Mucosa of descending colon (tissue), 3 donors: ENCODE measurements at regions not wholly inside any gene's neighbourhood (a gene's known extent, or its start where the extent isn't known, plus 50 kb on each side); places are given as distances from the start of the nearest gene placed in this dataset.
"Not testable (repeated sequence)": the region's sequence is repeated elsewhere in the genome, so short reads cannot be mapped to it uniquely, and the experiment has no call there.

Source experiments
- ATAC-seq: fragments of 200-7000 bp; cut with Tn5 transposase; one replicate; pipeline ENCODE4 v1.9.1; 2020; ENCODE audit warnings: mild to moderate bottlenecking, moderate library complexity
- DNase-seq, 3 donors: peaks; one replicate each; pipeline ENCODE4 v3.0.0-alpha.2; 2020
- H3K36me3 ChIP-seq: fragments of 200-600 bp; one replicate; pipeline ENCODE4 v1.8.0; 2021; ENCODE audit warnings: low read depth, mild to moderate bottlenecking
- H3K4me1 ChIP-seq: fragments of 200-600 bp; one replicate; pipeline ENCODE4 v1.8.0; 2021; ENCODE audit warnings: low read depth, mild to moderate bottlenecking
- H3K4me3 ChIP-seq: fragments of 200-600 bp; one replicate; pipeline ENCODE4 v1.8.0; 2021; ENCODE audit warnings: mild to moderate bottlenecking
- H3K9me3 ChIP-seq: fragments of 200-600 bp; one replicate; pipeline ENCODE4 v1.8.0; 2021; ENCODE audit warnings: mild to moderate bottlenecking
- intact Hi-C, 2 donors: fragments of 100-400 bp; cut with DNase I in 1 of 2; cut with micrococcal nuclease in 1 of 2; formaldehyde crosslinking; loops; one replicate each; pipeline versions ENCODE4 v1.11.0 to v1.11.1; 2022; cut with DNase I, micrococcal nuclease
- TF ChIP-seq, protein P1 (sequence below): fragments of 200-600 bp; IDR thresholded peaks from one replicate; pipeline ENCODE4 v1.8.0; 2022; ENCODE audit warnings: antibody characterized with exemption, mild to moderate bottlenecking
- donor health status: DM: no; HTN: no; CAD: no; lungs with moderate emphysema.
- donor health status: DM: no; HTN: no; CAD: no.
- donor health status: DM: no; HTN: yes; CAD: no.

DNA sequence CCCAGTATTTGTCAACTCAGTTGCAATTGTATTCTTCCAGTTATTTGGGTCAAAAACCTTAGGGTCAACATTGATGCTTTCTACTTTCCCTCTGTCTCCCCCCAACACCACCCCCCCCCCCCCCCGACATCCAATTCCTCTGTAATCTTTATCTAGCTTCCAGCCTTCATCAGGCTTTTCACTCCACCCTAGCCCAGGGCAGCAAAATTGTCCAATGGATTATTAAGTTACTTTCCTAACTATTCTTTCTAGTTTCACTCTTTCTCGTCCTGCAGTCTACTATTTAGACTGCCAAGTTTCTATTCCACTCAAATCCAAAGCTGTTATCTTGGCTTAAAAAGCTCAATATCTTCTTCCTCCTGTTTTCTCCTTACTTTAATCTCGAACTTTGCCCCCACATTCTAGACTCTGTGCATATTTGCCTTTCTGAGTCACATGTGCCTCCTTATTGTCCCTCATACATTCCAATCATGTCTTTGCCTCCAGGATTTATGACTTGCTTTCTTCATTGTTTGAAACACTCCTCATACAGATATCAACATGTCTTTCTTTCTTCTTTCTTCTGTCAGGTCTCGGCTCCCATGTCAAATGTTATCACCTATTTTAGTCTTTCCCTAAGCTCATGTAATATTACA is 196.6 kb upstream of the TMEM196 start:
- Histone ChIP-seq H3K4me1 (no peaks in the 10 kb centered on the region), H3K4me3 (no peak overlapping the region), H3K36me3 (no peaks in the 10 kb centered on the region), H3K9me3 (no peaks in the 10 kb centered on the region)
- DNase-seq, result peak in 1 of 3 donors; percentile 31
- TF ChIP-seq, protein P1, sequence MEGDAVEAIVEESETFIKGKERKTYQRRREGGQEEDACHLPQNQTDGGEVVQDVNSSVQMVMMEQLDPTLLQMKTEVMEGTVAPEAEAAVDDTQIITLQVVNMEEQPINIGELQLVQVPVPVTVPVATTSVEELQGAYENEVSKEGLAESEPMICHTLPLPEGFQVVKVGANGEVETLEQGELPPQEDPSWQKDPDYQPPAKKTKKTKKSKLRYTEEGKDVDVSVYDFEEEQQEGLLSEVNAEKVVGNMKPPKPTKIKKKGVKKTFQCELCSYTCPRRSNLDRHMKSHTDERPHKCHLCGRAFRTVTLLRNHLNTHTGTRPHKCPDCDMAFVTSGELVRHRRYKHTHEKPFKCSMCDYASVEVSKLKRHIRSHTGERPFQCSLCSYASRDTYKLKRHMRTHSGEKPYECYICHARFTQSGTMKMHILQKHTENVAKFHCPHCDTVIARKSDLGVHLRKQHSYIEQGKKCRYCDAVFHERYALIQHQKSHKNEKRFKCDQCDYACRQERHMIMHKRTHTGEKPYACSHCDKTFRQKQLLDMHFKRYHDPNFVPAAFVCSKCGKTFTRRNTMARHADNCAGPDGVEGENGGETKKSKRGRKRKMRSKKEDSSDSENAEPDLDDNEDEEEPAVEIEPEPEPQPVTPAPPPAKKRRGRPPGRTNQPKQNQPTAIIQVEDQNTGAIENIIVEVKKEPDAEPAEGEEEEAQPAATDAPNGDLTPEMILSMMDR, result no peak
- peak; percentile 94 for ATAC-seq
- intact Hi-C loops, result no loop called here

DNA sequence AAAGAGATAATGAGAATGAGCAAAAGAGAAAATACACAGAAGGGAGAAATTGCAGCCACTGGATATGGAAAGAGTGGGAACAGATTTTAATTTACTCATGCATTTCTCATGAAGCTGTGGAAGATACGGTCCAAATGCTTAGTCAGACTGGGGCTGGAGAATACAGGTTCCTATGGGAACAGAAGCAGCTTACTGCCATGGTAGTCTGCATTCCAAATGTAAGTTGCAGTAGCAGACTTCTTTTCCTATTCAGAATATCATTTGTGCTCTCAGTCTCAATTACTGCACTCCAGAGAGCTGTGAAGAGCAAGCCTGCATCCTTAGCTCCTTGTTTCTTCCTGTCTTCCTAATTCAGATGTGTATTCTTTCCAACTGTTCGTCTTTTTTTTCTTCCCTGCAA is 190.8 kb upstream of the TMEM196 start:
- ATAC-seq (no peak), DNase-seq (no peak)
- no peak overlapping the region for H3K4me3 ChIP-seq
- H3K4me1 ChIP-seq, result no peaks in the 10 kb centered on the region
- TF ChIP-seq, protein P1, result no peak
- intact Hi-C loops, result no loop called here
- no peaks in the 10 kb centered on the region for H3K36me3 ChIP-seq
- no peaks in the 10 kb centered on the region for H3K9me3 ChIP-seq

DNA sequence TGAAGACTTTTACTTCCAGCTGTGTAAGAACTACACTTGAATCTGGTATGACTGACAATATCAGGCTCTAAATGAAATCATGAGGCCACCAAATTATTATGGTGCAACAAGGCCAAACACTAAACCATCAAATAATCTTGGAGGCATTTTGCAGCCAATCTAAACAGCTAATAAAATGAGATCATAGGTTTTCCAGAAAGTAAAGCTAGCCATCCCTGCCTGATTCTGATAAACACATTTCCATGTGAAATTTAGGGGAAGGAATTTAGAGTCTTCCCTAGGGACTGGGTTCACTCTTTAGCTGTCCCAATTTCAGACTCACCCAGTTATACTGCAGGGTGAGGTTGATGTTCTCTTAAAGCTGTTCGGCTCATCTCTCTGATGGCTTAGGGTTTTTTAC is 190.3 kb upstream of the TMEM196 start:
- Histone ChIP-seq H3K4me3 (no peak overlapping the region), H3K9me3 (no peaks in the 10 kb centered on the region), H3K4me1 (no peaks in the 10 kb centered on the region), H3K36me3 (no peaks in the 10 kb centered on the region)
- ATAC-seq, result no peak
- no peak for DNase-seq
- TF ChIP-seq, protein P1, result no peak
- intact Hi-C loops, result no loop called here

DNA sequence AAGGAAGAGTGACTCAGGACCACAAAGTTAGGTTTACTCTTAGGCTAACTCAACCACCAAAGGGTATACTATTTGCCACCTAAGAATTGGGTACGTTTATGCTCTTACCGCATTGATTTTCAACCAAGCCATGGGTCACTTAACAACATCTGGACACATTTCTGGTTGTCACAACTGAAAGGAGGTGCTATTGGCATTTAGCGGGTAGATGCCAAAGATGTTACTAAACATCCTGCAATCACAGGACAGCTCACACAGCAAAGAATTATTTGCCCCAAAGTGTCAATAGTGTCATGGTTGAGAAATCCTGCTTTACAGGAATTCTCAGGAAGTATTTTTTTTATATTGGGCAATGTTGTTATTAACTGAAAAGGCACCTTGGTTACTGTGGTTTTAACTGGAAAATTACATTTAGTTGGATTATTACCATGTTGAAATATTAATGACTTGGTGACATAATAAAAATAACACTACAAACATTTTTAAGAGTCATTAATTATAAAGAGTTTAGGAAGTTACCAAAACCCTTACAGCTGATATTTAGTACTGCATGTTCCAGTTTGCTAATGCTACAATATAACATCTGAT is 185.0 kb upstream of the TMEM196 start:
- no peaks in the 10 kb centered on the region for H3K36me3 ChIP-seq
- TF ChIP-seq, protein P1, result no peak
- intact Hi-C loops, result no loop called here
- H3K9me3 ChIP-seq, result no peaks in the 10 kb centered on the region
- ATAC-seq (no peak), DNase-seq (no peak)
- no peak overlapping the region for H3K4me3 ChIP-seq
- no peaks in the 10 kb centered on the region for H3K4me1 ChIP-seq

DNA sequence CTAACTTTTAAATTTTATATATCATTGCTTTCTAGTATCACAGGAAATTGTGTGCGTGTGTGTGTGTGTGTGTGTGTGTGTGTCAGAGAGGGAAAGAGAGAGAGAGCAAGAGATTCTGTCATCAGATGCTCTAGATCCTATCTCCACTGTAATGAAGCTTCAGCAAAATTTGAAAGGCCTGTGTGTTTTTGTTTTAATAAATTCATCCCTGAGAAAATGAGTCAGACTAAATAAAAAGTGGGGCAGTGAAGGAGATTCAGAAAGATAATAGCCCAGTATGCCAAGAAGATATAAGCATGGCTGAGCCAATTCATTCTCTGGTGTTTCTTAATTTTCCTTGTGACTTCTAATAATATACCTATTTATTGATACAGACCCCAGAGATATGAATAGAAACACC is 184.2 kb upstream of the TMEM196 start:
- no peaks in the 10 kb centered on the region for H3K9me3 ChIP-seq
- TF ChIP-seq, protein P1, result no peak
- no peaks in the 10 kb centered on the region for H3K36me3 ChIP-seq
- ATAC-seq (no peak), DNase-seq (no peak)
- no peaks in the 10 kb centered on the region for H3K4me1 ChIP-seq
- H3K4me3 ChIP-seq, result no peak overlapping the region
- intact Hi-C loops, result no loop called here

DNA sequence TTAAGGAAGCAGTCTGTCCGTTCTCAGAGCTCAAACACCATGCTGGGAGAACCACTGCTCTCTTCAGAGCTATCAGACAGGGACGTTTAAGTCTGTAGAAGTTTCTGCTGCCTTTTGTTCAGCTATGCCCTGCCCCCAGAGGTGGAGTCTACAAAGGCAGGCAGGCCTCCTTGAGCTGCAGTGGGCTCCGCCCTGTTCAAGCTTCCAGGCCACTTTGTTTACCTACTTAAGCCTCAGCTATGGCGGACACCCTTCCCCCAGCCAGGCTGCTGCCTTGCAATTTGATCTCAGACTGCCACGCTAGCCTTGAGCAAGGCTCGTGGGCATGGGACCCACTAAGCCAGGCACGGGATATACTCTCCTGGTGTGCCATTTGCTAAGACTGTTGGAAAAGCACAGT is 180.7 kb upstream of the TMEM196 start:
- intact Hi-C loops, H3K9me3 ChIP-seq, H3K4me1 ChIP-seq, H3K4me3 ChIP-seq, DNase-seq, ATAC-seq, H3K36me3 ChIP-seq: not testable (repeated sequence)

DNA sequence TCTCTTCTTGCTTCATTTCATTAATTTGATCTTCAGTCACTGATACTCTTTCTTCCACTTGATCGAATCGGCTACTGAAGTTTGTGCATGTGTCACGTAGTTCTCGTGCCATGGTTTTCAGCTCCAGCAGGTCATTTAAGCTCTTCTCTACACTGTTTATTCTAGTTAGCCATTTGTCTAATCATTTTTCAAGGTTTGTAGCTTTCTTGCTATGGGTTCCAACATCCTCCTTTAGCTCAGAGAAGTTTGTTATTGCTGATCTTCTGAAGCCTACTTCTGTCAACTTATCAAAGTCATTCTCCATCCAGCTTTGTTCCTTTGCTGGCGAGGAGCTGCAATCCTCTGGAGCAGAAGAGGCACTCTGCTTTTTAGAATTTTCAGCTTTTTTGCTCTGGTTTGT is 180.0 kb upstream of the TMEM196 start:
- H3K4me1 ChIP-seq, H3K4me3 ChIP-seq, DNase-seq, H3K36me3 ChIP-seq, H3K9me3 ChIP-seq, ATAC-seq, intact Hi-C loops: not testable (repeated sequence)
